ENCODE measurements at regions not wholly inside any gene's neighbourhood (a gene's known extent, or its start where the extent isn't known, plus 50 kb on each side); places are given as distances from the start of the nearest gene placed in this dataset.

GRCh38 chr12:107938446-107938845 is 163.9 kb downstream of the ASCL4 start:
- TF ChIP-seq TAF1 (conservative IDR thresholded peaks at IDR 0.05) (no peak), CTCF (IDR thresholded peaks at IDR 0.05; ENCODE audit: low read depth, low read length, missing input control) (no peak), JUND (IDR thresholded peaks at IDR 0.05) (no peak), EGR1 (IDR thresholded peaks at IDR 0.05; ENCODE audit: low read depth in 2 of 2) (no peak), GABPA (IDR thresholded peaks at IDR 0.05 in 1 of 2, conservative IDR thresholded peaks at IDR 0.05 in 1 of 2) (no peak), ZBTB33 (IDR thresholded peaks at IDR 0.05) (no peak), FOXA1 (IDR thresholded peaks at IDR 0.05) (no peak), RAD21 (IDR thresholded peaks at IDR 0.05) (no peak), SP1 (IDR thresholded peaks at IDR 0.05) (no peak), RXRA (IDR thresholded peaks at IDR 0.05) (no peak), YY1 (IDR thresholded peaks at IDR 0.05) (no peak), ATF3 (IDR thresholded peaks at IDR 0.05) (no peak)
